Esophagus squamous epithelium (tissue), 4 donors: ENCODE measurements at regions not wholly inside any gene's neighbourhood (a gene's known extent, or its start where the extent isn't known, plus 50 kb on each side); places are given as distances from the start of the nearest gene placed in this dataset.

Source experiments
- POLR2A ChIP-seq, 4 donors: fragments of 450-650 bp; IDR thresholded peaks; one replicate each; pipeline ENCODE4 v1.6.1; 2017; ENCODE audit warnings: antibody characterized with exemption in 4 of 4, mild to moderate bottlenecking in 4 of 4, moderate library complexity in 3 of 4
- TF ChIP-seq, protein P1 (sequence below), 6 experiments: fragments of 450-650 bp in 4 of 6; fragments of 200-600 bp in 2 of 6; sonication (generic) in 2 of 6; IDR thresholded peaks; one replicate each; pipeline ENCODE4 v1.5.1; 2016 to 2019; ENCODE audit warnings: antibody characterized with exemption in 6 of 6, mild to moderate bottlenecking in 4 of 6, moderate library complexity in 4 of 6

GRCh38 chr21:32916088-32916487, 109.6 kb upstream of the OLIG2 start:
- TF ChIP-seq, protein P1, sequence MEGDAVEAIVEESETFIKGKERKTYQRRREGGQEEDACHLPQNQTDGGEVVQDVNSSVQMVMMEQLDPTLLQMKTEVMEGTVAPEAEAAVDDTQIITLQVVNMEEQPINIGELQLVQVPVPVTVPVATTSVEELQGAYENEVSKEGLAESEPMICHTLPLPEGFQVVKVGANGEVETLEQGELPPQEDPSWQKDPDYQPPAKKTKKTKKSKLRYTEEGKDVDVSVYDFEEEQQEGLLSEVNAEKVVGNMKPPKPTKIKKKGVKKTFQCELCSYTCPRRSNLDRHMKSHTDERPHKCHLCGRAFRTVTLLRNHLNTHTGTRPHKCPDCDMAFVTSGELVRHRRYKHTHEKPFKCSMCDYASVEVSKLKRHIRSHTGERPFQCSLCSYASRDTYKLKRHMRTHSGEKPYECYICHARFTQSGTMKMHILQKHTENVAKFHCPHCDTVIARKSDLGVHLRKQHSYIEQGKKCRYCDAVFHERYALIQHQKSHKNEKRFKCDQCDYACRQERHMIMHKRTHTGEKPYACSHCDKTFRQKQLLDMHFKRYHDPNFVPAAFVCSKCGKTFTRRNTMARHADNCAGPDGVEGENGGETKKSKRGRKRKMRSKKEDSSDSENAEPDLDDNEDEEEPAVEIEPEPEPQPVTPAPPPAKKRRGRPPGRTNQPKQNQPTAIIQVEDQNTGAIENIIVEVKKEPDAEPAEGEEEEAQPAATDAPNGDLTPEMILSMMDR (IDR thresholded peaks at IDR 0.05): no peak
- TF ChIP-seq POLR2A (IDR thresholded peaks at IDR 0.05): no peak
